H9 (cell line): ENCODE measurements at regions not wholly inside any gene's neighbourhood (a gene's known extent, or its start where the extent isn't known, plus 50 kb on each side); places are given as distances from the start of the nearest gene placed in this dataset.

ENCODE experiments used
- DNase-seq: peaks from one replicate; pipeline ENCODE4 v3.0.0-alpha.2; 2017
- H2AFZ ChIP-seq: one replicate; pipeline ENCODE4 v1.6.1; 2013; ENCODE audit warnings: mild to moderate bottlenecking, low read length, control low read depth, moderate library complexity
- H2AK5ac ChIP-seq: 2 replicates; pipeline ENCODE4 v1.6.1; 2013; ENCODE audit warnings: low read length, control low read depth, mixed read lengths; ENCODE audit not compliant: insufficient read length
- H2BK120ac ChIP-seq: one replicate; pipeline ENCODE4 v1.6.1; 2013; ENCODE audit warnings: low read depth, mild to moderate bottlenecking, low read length, control low read depth, inconsistent platforms; ENCODE audit not compliant: poor library complexity, severe bottlenecking
- H2BK12ac ChIP-seq: 2 replicates; pipeline ENCODE4 v1.6.1; 2013; ENCODE audit warnings: low read length, control low read depth, mixed read lengths, low read depth; ENCODE audit not compliant: insufficient read length
- H2BK15ac ChIP-seq: 2 replicates; pipeline ENCODE4 v1.6.1; 2013; ENCODE audit warnings: low read depth, low read length, control low read depth
- H2BK20ac ChIP-seq: one replicate; pipeline ENCODE4 v1.6.1; 2013; ENCODE audit warnings: low read depth, mild to moderate bottlenecking, low read length, control low read depth, inconsistent platforms; ENCODE audit not compliant: poor library complexity, severe bottlenecking
- H2BK5ac ChIP-seq: 2 replicates; pipeline ENCODE4 v1.6.1; 2013; ENCODE audit warnings: low read length, control low read depth, mixed read lengths; ENCODE audit not compliant: insufficient read length
- H3K14ac ChIP-seq: 2 replicates; pipeline ENCODE4 v1.6.1; 2013; ENCODE audit warnings: low read length, control low read depth; ENCODE audit not compliant: insufficient read depth
- H3K18ac ChIP-seq: 2 replicates; pipeline ENCODE4 v1.6.1; 2013; ENCODE audit warnings: low read depth, mild to moderate bottlenecking, mixed read lengths, low read length, control low read depth; ENCODE audit not compliant: insufficient read length
- H3K23ac ChIP-seq: 2 replicates; pipeline ENCODE4 v1.6.1; 2013; ENCODE audit warnings: low read length, control low read depth, mixed read lengths, low read depth; ENCODE audit not compliant: insufficient read length
- H3K23me2 ChIP-seq: 2 replicates; pipeline ENCODE4 v1.6.1; 2013; ENCODE audit warnings: low read depth, mild to moderate bottlenecking, mixed read lengths, low read length, control low read depth; ENCODE audit not compliant: insufficient read length, poor library complexity, severe bottlenecking
- H3K27ac ChIP-seq: 2 replicates; pipeline ENCODE4 v1.5.1; 2013; ENCODE audit warnings: low read length, control low read depth, mixed read lengths, low read depth; ENCODE audit not compliant: insufficient read length
- H3K27me3 ChIP-seq: 2 replicates; pipeline ENCODE4 v1.6.1; 2013; ENCODE audit warnings: low read length, control low read depth, inconsistent platforms; ENCODE audit not compliant: insufficient read depth
- H3K4ac ChIP-seq: 2 replicates; pipeline ENCODE4 v1.6.1; 2013; ENCODE audit warnings: low read depth, mild to moderate bottlenecking, control low read depth, inconsistent platforms, low read length, moderate library complexity
- H3K4me1 ChIP-seq: 2 replicates; pipeline ENCODE4 v1.6.1; 2013; ENCODE audit warnings: low read length, control low read depth, inconsistent platforms; ENCODE audit not compliant: insufficient read depth
- H3K4me2 ChIP-seq: 2 replicates; pipeline ENCODE4 v1.6.1; 2013; ENCODE audit warnings: low read length, control low read depth, mixed read lengths; ENCODE audit not compliant: insufficient read length, insufficient read depth
- H3K56ac ChIP-seq: 2 replicates; pipeline ENCODE4 v1.6.1; 2013; ENCODE audit warnings: low read depth, mild to moderate bottlenecking, mixed read lengths, low read length, control low read depth; ENCODE audit not compliant: insufficient read length
- H3K79me1 ChIP-seq: 2 replicates; pipeline ENCODE4 v1.6.1; 2013; ENCODE audit warnings: low read depth, mild to moderate bottlenecking, moderate library complexity, low read length, control low read depth, inconsistent platforms; ENCODE audit not compliant: insufficient read depth, poor library complexity, severe bottlenecking
- H3K79me2 ChIP-seq: 2 replicates; pipeline ENCODE4 v1.6.1; 2013; ENCODE audit warnings: low read length, control low read depth, inconsistent platforms; ENCODE audit not compliant: insufficient read depth
- H3K9ac ChIP-seq: 2 replicates; pipeline ENCODE4 v1.6.1; 2013; ENCODE audit warnings: low read length, control low read depth, mixed read lengths; ENCODE audit not compliant: insufficient read length; ENCODE audit errors: extremely low read depth
- H3K9me3 ChIP-seq: one replicate; pipeline ENCODE4 v1.6.1; 2013; ENCODE audit warnings: low read depth, low read length, inconsistent platforms; ENCODE audit not compliant: control insufficient read depth
- H3T11ph ChIP-seq: one replicate; pipeline ENCODE4 v1.6.1; 2013; ENCODE audit warnings: mild to moderate bottlenecking, low read length, control low read depth, inconsistent platforms
- H4K20me1 ChIP-seq: one replicate; pipeline ENCODE4 v1.6.1; 2013; ENCODE audit not compliant: control insufficient read depth, insufficient read length, insufficient read depth
- H4K5ac ChIP-seq: 2 replicates; pipeline ENCODE4 v1.6.1; 2013; ENCODE audit warnings: low read depth, mild to moderate bottlenecking, mixed read lengths, low read length, control low read depth; ENCODE audit not compliant: insufficient read length
- H4K8ac ChIP-seq: replicated peaks from 2 replicates; pipeline ENCODE4 v1.6.1; 2013; ENCODE audit warnings: low read length, control low read depth, mixed read lengths, low read depth; ENCODE audit not compliant: insufficient read length
- H4K91ac ChIP-seq: 2 replicates; pipeline ENCODE4 v1.6.1; 2013; ENCODE audit warnings: low read depth, mild to moderate bottlenecking, moderate library complexity, mixed read lengths, low read length, control low read depth; ENCODE audit not compliant: insufficient read length
- H3K27ac Mint-ChIP-seq, 3 experiments: 2 replicates in 2 of 3; 3 replicates in 1 of 3; pipeline ENCODE4 v1.8.0; 2020 to 2021; ENCODE audit warnings: mixed read lengths in 3 of 3, mild to moderate bottlenecking in 1 of 3, moderate library complexity in 1 of 3
- H3K27me3 Mint-ChIP-seq: 2 replicates; pipeline ENCODE4 v1.8.0; 2021; ENCODE audit warnings: low read depth, mild to moderate bottlenecking, moderate library complexity, mixed read lengths
- H3K36me3 Mint-ChIP-seq, 3 experiments: 2 replicates in 2 of 3; 3 replicates in 1 of 3; pipeline ENCODE4 v1.8.0; 2020 to 2021; ENCODE audit warnings: low read depth in 3 of 3, mixed read lengths in 3 of 3; ENCODE audit not compliant: insufficient read depth in 1 of 3
- H3K4me1 Mint-ChIP-seq, 2 experiments: 2 replicates each; pipeline ENCODE4 v1.8.0; 2020; ENCODE audit warnings: mixed read lengths in 2 of 2
- H3K4me3 Mint-ChIP-seq, 2 experiments: 2 replicates in 1 of 2; 3 replicates in 1 of 2; pipeline ENCODE4 v1.8.0; 2020 to 2021; ENCODE audit warnings: mild to moderate bottlenecking in 2 of 2, mixed read lengths in 2 of 2, moderate library complexity in 1 of 2
- H3K9me3 Mint-ChIP-seq, 2 experiments: 2 replicates in 1 of 2; 3 replicates in 1 of 2; pipeline ENCODE4 v1.8.0; 2020; ENCODE audit warnings: mild to moderate bottlenecking in 2 of 2, mixed read lengths in 2 of 2, moderate library complexity in 1 of 2
- WGBS: extraction: QIAGEN DNeasy Blood & Tissue Kit; methylation state at CpG from one replicate; pipeline ENCODE4 v1.1.7; 2013; ENCODE audit warnings: missing lambda C conversion rate, low lambda C conversion rate, mixed read lengths; ENCODE audit not compliant: insufficient read length; ENCODE audit errors: extremely low coverage; 5-methylcytosine and 5-hydroxymethylcytosine counted together
- TF ChIP-seq, protein P1 (sequence below): fragments of 200-600 bp; sonication (generic); conservative IDR thresholded peaks from 3 replicates; pipeline ENCODE4 v1.8.0; 2021; ENCODE audit warnings: antibody characterized with exemption, mild to moderate bottlenecking

- no peak overlapping the region for H2BK20ac ChIP-seq
- H2BK15ac ChIP-seq: no peak overlapping the region
- H2BK12ac ChIP-seq: no peak overlapping the region
- H3K4me1 ChIP-seq: peaks cover 10% of the 10 kb centered on the region; the same call in 1 of the 2 replicates
- no peak overlapping the region for H4K8ac ChIP-seq
- no peak overlapping the region for H3K9ac ChIP-seq
- H3K27me3 ChIP-seq: no peaks in the 10 kb centered on the region
- H4K20me1 ChIP-seq: no peaks in the 10 kb centered on the region
- no peak overlapping the region for H4K5ac ChIP-seq
- no peak overlapping the region for H2BK5ac ChIP-seq
- peaks cover 0 to 4% (median 0%) of the 10 kb centered on the region in 3 experiments; a peak in 1 of 7 replicates for H3K36me3 Mint-ChIP-seq
- peaks cover 27 to 28% of the 10 kb centered on the region in 2 experiments for H3K4me1 Mint-ChIP-seq
- H3K23ac ChIP-seq: no peak overlapping the region
- H3K14ac ChIP-seq: no peak overlapping the region
- no peak overlapping the region for H3K27ac ChIP-seq
- H3K4ac ChIP-seq: no peak overlapping the region
- TF ChIP-seq, protein P1, sequence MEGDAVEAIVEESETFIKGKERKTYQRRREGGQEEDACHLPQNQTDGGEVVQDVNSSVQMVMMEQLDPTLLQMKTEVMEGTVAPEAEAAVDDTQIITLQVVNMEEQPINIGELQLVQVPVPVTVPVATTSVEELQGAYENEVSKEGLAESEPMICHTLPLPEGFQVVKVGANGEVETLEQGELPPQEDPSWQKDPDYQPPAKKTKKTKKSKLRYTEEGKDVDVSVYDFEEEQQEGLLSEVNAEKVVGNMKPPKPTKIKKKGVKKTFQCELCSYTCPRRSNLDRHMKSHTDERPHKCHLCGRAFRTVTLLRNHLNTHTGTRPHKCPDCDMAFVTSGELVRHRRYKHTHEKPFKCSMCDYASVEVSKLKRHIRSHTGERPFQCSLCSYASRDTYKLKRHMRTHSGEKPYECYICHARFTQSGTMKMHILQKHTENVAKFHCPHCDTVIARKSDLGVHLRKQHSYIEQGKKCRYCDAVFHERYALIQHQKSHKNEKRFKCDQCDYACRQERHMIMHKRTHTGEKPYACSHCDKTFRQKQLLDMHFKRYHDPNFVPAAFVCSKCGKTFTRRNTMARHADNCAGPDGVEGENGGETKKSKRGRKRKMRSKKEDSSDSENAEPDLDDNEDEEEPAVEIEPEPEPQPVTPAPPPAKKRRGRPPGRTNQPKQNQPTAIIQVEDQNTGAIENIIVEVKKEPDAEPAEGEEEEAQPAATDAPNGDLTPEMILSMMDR: peak; percentile 84
- H3K18ac ChIP-seq: no peak overlapping the region
- H3K23me2 ChIP-seq: no peaks in the 10 kb centered on the region
- no peak overlapping the region for H3T11ph ChIP-seq
- no peak overlapping the region for H4K91ac ChIP-seq
- no peak overlapping the region for H3K27ac Mint-ChIP-seq
- no peaks in the 10 kb centered on the region for H3K27me3 Mint-ChIP-seq
- H3K4me3 Mint-ChIP-seq: no peak overlapping the region
- no peaks in the 10 kb centered on the region for H3K9me3 Mint-ChIP-seq
- H3K56ac ChIP-seq: no peak overlapping the region
- no peaks in the 10 kb centered on the region for H3K79me1 ChIP-seq
- no peak for DNase-seq
- H3K4me2 ChIP-seq: no peak overlapping the region
- H3K9me3 ChIP-seq: no peaks in the 10 kb centered on the region
- no peaks in the 10 kb centered on the region for H3K79me2 ChIP-seq
- no peak overlapping the region for H2AFZ ChIP-seq
- no peak overlapping the region for H2BK120ac ChIP-seq
- no peak overlapping the region for H2AK5ac ChIP-seq
- no CpG with 5 or more reads among the region's 10 CpGs for WGBS
These were observed 373.5 kb upstream of the BTBD3 start for GRCh38 chr20:11544029-11544678.
